Loucy (cell line): ENCODE measurements at regions not wholly inside any gene's neighbourhood (a gene's known extent, or its start where the extent isn't known, plus 50 kb on each side); places are given as distances from the start of the nearest gene placed in this dataset.
"Not testable (repeated sequence)": the region's sequence is repeated elsewhere in the genome, so short reads cannot be mapped to it uniquely, and the experiment has no call there.

Experiments
- CTCF ChIP-seq: fragments of 200-600 bp; sonication (generic); conservative IDR thresholded peaks from 2 replicates; pipeline ENCODE4 v1.5.1; 2014; ENCODE audit warnings: mild to moderate bottlenecking, antibody characterized with exemption, low read length
- EZH2phosphoT487 ChIP-seq: fragments of 200-600 bp; IDR thresholded peaks from 2 replicates; pipeline ENCODE4 v1.6.1; 2018; ENCODE audit warnings: antibody characterized with exemption, mild to moderate bottlenecking, moderate library complexity, borderline replicate concordance

GRCh38 chr3:86874790-86875189 is 116.2 kb downstream of the VGLL3 start:
- not testable (repeated sequence) for TF ChIP-seq CTCF, EZH2phosphoT487
